Iris pigment epithelial cell (primary cell): ENCODE measurements at regions not wholly inside any gene's neighbourhood (a gene's known extent, or its start where the extent isn't known, plus 50 kb on each side); places are given as distances from the start of the nearest gene placed in this dataset.
"Not testable (repeated sequence)": the region's sequence is repeated elsewhere in the genome, so short reads cannot be mapped to it uniquely, and the experiment has no call there.

Source experiments
- DNase-seq: peaks from one replicate; pipeline ENCODE4 v3.0.0-alpha.2; 2011; ENCODE audit warnings: low read depth

DNA sequence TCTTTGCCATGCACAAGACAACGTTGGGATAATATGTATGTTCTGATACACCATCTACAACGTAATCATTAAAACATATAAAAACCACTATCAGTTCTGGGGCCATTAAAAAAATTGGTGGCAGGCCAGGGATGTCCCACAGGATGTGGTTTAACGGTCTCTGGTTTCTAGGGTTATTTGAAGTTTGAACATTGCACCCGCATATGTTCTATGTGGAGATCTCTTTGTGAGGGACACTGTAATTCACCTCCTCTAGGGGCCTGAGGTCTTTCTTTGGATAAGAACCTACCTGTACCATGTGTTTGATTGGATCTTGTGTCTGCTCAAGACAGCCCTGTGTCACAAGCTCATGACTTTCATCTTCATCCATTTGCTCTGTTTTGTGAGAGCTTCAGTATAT lies 73.2 kb downstream of the GGTLC2 start:
- no peak for DNase-seq

- peak; percentile 67 for DNase-seq
Measured at GRCh38 chr22:22720201-22720723, 75.8 kb downstream of the GGTLC2 start.

GRCh38 chr22:22720724-22721261 lies 76.4 kb downstream of the GGTLC2 start:
- peak; percentile 31 for DNase-seq

- DNase-seq: peak; percentile 89
Measured at GRCh38 chr22:22721681-22722354, 77.4 kb downstream of the GGTLC2 start.

DNA sequence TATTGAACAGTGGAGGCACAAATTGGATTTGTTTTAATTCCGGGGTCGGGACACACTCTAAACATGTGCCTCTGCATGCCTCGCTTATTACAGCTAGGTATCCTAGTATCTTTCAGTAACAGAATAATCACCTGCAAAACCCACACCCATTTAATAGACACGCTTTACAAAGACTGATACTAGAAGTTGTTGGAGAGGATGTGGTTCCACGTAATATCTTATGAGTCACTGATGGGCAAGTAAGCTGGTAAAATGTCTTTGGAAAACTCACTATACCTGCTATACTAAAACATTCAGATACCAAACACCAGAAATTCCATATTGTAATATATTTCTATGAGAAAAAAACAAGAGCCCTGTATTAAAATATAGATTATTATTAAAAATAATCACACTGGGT lies 84.0 kb downstream of the GGTLC2 start:
- peak; percentile 25 for DNase-seq

GRCh38 chr22:22730655-22731373 lies 86.4 kb downstream of the GGTLC2 start:
- DNase-seq: no peak

GRCh38 chr22:22731374-22731676 lies 86.9 kb downstream of the GGTLC2 start:
- DNase-seq: no peak

DNA sequence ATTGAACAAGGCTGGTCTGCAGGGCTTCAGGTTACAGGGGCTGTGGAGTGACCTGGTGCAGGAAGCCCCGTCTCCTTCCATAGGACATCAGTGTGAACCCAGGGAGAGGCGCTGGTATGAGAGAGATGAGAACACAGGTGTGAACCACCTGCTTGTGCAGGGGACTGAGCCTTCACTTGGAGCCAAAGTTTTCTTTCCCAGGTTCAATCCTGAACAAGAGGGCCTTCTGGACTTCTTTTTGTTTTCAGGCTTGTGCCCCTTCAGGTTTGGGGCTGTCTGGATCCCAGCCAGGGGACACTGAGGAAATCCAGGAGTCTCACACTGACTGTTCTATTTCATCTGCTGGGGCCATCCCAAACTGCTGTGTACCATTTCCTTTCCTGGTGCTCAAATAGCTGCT lies 88.6 kb downstream of the GGTLC2 start:
- DNase-seq: not testable (repeated sequence)

DNA sequence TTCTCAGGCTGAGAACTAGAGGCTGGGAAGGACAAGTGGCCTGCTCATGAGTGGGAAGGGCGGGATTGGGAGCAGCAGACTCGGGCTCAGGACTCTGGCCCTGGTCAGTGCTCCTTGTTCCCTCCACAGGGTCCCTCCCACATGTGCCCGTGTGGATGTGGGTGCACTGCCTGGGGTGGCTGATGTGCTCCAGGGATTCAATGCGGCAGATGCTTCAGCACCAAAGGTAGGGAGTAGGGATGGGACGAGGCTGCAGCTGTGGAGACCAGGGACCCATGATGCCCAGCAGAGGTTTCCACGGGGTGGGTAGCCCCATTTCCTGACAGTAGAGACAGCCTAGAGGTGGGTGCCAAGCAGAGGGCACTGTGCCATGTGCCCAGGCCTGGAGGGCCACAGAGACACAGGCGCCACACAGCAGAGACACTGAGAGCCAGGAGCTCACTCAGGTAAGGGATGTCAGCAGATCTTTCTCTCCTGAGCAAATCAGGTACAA lies 89.5 kb downstream of the GGTLC2 start:
- no peak for DNase-seq

DNA sequence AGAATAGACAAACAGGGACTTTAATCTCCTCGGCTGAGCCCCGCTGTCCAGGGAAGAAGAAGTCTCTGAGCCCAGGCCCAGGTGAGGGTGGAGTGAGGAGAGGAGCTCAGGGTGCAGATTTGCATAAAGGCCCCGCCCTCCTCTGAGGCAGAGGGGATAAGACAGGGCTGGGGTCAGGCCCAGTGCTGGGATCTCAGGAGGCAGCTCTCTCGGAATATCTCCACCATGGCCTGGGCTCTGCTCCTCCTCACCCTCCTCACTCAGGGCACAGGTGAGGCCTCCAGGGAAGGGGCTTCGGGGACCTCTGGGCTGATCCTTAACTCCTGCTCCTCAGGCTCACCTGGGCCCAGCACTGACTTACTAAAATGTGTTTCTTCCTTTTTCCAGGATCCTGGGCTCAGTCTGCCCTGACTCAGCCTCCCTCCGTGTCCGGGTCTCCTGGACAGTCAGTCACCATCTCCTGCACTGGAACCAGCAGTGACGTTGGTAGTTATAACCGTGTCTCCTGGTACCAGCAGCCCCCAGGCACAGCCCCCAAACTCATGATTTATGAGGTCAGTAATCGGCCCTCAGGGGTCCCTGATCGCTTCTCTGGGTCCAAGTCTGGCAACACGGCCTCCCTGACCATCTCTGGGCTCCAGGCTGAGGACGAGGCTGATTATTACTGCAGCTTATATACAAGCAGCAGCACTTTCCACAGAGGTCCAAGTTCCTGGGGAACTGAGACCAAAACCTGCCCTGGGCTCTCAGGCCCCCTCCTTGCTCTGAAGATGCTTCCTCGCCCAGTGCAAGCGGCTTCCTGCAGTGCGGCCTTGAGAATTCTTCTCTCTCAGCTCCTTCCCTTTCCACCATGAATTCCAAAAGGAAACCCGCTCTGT lies 90.2 kb downstream of the GGTLC2 start:
- not testable (repeated sequence) for DNase-seq

- not testable (repeated sequence) for DNase-seq
Measured at GRCh38 chr22:22735276-22735675, 90.9 kb downstream of the GGTLC2 start.

DNA sequence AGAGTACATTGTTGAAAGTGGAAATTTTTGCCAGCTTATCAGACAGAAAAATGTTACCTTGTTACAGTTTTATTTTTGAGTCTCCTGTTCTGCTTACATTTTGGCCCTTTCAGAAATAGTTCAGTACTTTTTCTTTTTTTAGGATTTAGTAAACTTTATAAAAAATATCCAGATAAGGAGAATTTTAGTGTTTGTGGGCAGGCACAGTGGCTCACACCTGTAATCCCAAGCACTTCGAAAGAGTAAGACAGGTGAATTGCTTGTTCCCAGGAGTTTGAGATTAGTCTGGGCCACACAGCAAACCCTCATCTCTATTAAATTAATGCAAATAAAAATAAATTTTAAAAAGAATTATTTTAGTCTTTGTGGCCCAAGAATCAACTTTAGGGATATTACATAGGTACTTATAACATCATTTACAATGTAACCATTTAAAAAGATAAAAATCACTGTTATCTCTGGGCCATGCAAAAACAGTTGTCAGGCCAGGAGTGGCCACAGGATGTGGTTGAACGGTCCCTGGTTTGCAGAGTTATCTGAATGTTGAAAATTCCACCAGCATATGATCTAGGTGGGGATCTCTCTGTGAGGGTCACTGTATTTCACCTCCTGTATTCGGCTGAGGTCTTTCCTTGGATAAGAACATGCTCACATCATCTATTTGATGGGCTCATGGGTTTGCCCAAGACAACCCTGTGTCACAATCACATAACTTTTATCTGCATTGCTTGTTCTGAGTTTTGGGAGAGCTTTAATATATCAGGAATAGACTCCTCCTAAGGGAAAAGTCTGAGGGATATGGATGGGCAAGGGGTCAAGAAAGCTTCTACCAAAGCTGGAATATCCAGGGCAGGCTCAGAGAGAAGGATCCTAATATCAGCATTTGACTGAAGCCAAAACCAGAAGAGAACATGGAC lies 91.5 kb downstream of the GGTLC2 start:
- no peak for DNase-seq

- no peak for DNase-seq
Measured at GRCh38 chr22:22737590-22737989, 93.2 kb downstream of the GGTLC2 start.

- no peak for DNase-seq
Measured at GRCh38 chr22:22738959-22739585, 94.7 kb downstream of the GGTLC2 start.

GRCh38 chr22:22740560-22741276 lies 96.3 kb downstream of the GGTLC2 start:
- no peak for DNase-seq

- no peak for DNase-seq
Measured at GRCh38 chr22:22741843-22742242, 97.4 kb downstream of the GGTLC2 start.

DNA sequence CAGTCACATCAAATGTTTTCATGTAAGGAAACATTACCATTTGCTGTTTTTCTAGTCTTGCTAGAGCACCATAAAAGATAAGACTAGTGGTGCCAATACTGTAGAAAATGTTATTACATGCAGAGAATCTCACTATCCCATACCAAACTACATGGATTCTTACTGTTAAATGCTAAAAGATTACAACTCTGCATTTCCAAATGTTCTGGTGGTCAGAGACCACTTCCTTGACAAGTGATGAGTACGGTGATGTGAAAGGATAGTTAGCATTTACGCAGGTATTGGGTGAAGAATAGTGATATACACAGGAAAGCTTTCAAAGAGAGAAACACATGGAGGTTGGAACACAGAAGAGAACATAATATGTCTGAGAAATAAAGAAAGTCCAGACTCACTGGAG lies 98.2 kb downstream of the GGTLC2 start:
- no peak for DNase-seq

DNA sequence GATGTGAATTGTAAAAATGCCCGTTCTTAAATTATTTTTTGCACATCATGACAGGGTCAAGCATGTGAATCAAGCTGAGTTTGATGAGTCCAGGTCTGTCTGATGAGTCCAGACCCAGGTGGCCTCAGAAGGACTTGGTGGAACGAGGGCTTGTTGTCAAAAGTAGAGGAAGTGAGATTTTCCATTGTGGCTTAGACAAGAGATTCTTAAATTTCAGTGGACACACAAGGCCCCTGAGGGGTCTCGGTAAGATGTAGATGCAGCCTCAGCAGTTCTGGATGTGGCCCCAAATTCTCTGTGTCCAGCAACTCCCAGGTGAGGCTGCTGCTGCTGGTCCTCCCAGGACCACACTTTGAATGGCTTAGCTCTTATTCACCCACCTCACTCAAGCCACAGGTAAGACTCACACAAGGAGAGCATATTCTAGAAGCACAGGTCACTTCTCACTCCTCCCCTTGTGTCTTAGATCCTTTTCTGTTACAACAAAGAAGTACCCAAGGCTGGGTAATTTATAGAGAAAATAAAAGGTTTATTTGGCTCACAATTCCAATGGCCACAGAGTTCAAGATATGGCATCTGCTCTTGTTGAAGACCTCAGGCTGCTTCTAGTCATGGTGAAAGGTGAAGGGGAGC lies 98.8 kb downstream of the GGTLC2 start:
- DNase-seq: no peak

DNA sequence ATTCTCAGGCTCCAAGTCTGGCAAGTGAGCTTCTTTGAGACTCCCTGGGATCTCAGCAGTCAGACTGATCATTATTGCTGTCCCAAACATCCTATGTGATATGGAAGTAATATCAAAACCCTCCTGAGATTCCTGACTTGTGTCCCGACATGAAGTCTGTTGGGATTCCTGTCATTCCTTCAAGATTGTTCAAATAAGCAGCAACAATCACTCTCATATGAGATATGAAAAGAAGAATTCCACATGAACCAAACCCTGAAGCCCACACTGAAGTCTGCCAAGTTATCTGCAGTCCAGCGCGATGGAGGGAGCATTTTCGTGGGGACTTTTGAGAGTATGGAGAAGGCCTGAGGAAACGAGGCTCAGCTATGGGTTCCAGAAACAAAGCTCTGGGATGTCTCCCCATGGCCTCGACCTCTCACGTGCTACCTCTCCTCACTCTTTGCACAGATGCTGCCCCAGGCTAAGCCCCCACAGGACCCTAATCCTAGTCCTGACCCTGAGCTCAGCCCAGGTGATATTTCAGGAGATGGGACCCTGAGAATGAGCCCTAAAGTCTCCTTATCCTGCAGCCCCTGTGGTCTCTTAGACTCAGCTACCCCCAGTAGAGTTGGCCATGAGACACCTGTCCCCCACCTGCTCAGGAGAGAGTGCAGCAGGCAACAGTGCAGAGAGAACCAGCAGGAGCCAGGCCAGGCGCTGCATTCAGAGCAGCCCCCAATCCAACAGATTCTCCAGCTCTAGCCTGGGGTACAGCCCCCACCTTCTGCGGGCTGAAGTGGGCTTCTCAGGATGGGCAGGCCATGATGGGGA lies 100.2 kb downstream of the GGTLC2 start:
- no peak for DNase-seq
